HCT116 (cell line): ENCODE measurements at regions not wholly inside any gene's neighbourhood (a gene's known extent, or its start where the extent isn't known, plus 50 kb on each side); places are given as distances from the start of the nearest gene placed in this dataset.

ENCODE experiments used
- ATAC-seq: fragments of 200-7000 bp; cut with Tn5 transposase; 2 replicates; pipeline ENCODE4 v1.9.1; 2020; ENCODE audit warnings: mild to moderate bottlenecking, moderate library complexity
- BruUV-seq: library from RNA; stranded (reverse); fragments of 400-500 nt; replicated peaks from 2 replicates; lab custom pipeline; 2021; lab: Mats Ljungman, UMichigan
- CTCF ChIA-PET: fragments of 300-600 bp; sonication (Branson Sonifier 250); formaldehyde crosslinking; loops from one replicate; lab custom pipeline; 2021; ENCODE audit warnings: antibody characterized with exemption; lab: Charles Lee
- POLR2A ChIA-PET: fragments of 300-600, 350-600 bp; sonication (Branson Sonifier 250); formaldehyde crosslinking; loops from one replicate; lab custom pipeline; 2021; ENCODE audit warnings: antibody characterized with exemption; lab: Charles Lee
- RAD21 ChIA-PET, 2 experiments: fragments of 300-600 bp; sonication (Branson Sonifier 250); formaldehyde crosslinking; loops; one replicate each; lab custom pipeline; 2023; ENCODE audit warnings: low total read pairs in 2 of 2; ENCODE audit not compliant: uncharacterized antibody in 2 of 2, unreplicated experiment in 2 of 2, low non-redundant PET in 1 of 2; lab: Charles Lee
- DNase-seq: peaks from one replicate; pipeline ENCODE4 v3.0.0-alpha.2; 2010; ENCODE audit warnings: low read depth, low spot score
- H2AFZ ChIP-seq: fragments of 200-600 bp; shearing (Covaris generic), sonication (generic); 2 replicates; pipeline ENCODE4 v1.6.1; 2017; ENCODE audit warnings: low read depth, mixed run types, mixed read lengths, antibody characterized with exemption, low read length; ENCODE audit not compliant: poor library complexity, severe bottlenecking
- H3K27ac ChIP-seq: 2 replicates; pipeline ENCODE4 v1.5.1; 2012; ENCODE audit warnings: low read depth, low read length
- H3K27me3 ChIP-seq: fragments of 200-600 bp; sonication (generic); 2 replicates; pipeline ENCODE4 v1.6.1; 2016; ENCODE audit warnings: mixed run types, low read length, mixed read lengths; ENCODE audit not compliant: insufficient read depth
- H3K36me3 ChIP-seq, 2 experiments: fragments of 200-500 bp in 1 of 2; fragments of 200-600 bp in 1 of 2; sonication (Bioruptor generic) in 1 of 2; sonication (generic) in 1 of 2; 2 replicates each; pipeline versions ENCODE4 v1.5.1 to v1.6.1; 2014 to 2016; ENCODE audit warnings: low read length in 2 of 2, inconsistent platforms in 1 of 2, mixed read lengths in 1 of 2, mixed run types in 1 of 2; ENCODE audit not compliant: insufficient read depth in 2 of 2, control insufficient read depth in 1 of 2
- H3K4me1 ChIP-seq, 2 experiments: fragments of 200-600 bp in 1 of 2; sonication (generic) in 1 of 2; 2 replicates each; pipeline versions ENCODE4 v1.5.1 to v1.6.1; 2012 to 2017; ENCODE audit warnings: low read length in 2 of 2, inconsistent platforms in 1 of 2, mild to moderate bottlenecking in 1 of 2, mixed read lengths in 1 of 2, mixed run types in 1 of 2, moderate library complexity in 1 of 2; ENCODE audit not compliant: insufficient read depth in 2 of 2, control insufficient read depth in 1 of 2
- H3K4me2 ChIP-seq: fragments of 200-600 bp; sonication (generic); 2 replicates; pipeline ENCODE4 v1.6.1; 2017; ENCODE audit warnings: mixed run types, low read length, mixed read lengths
- H3K4me3 ChIP-seq, 2 experiments: fragments of 200-600 bp in 1 of 2; sonication (generic) in 1 of 2; replicated peaks in 1 of 2; 2 replicates each; pipeline ENCODE4 v1.5.1; 2011 to 2016; ENCODE audit warnings: low read length in 2 of 2, control low read depth in 1 of 2, low read depth in 1 of 2, mild to moderate bottlenecking in 1 of 2, mixed read lengths in 1 of 2, mixed run types in 1 of 2
- H3K79me2 ChIP-seq: fragments of 200-600 bp; sonication (generic); 2 replicates; pipeline ENCODE4 v1.6.1; 2017; ENCODE audit warnings: mild to moderate bottlenecking, mixed run types, low read length, moderate library complexity, mixed read lengths; ENCODE audit not compliant: insufficient read depth
- H3K9ac ChIP-seq: fragments of 200-600 bp; sonication (generic); 2 replicates; pipeline ENCODE4 v1.6.1; 2016; ENCODE audit warnings: low read length, mixed read lengths
- H3K9me2 ChIP-seq: fragments of 200-600 bp; sonication (generic), shearing (Covaris generic); 2 replicates; pipeline ENCODE4 v1.6.1; 2017; ENCODE audit warnings: mixed run types, mild to moderate bottlenecking, moderate library complexity; ENCODE audit not compliant: insufficient read depth
- H3K9me3 ChIP-seq, 2 experiments: fragments of 200-500 bp in 1 of 2; fragments of 200-600 bp in 1 of 2; sonication (Bioruptor generic) in 1 of 2; sonication (generic) in 1 of 2; 2 replicates each; pipeline ENCODE4 v1.6.1; 2014 to 2017; ENCODE audit warnings: low read length in 2 of 2, mixed read lengths in 2 of 2, inconsistent platforms in 1 of 2, low read depth in 1 of 2, mild to moderate bottlenecking in 1 of 2, mixed run types in 1 of 2, moderate library complexity in 1 of 2; ENCODE audit not compliant: control insufficient read depth in 1 of 2, insufficient read depth in 1 of 2
- H4K20me1 ChIP-seq: fragments of 200-600 bp; sonication (generic), shearing (Covaris generic); 2 replicates; pipeline ENCODE4 v1.6.1; 2017; ENCODE audit warnings: mixed run types, mild to moderate bottlenecking, moderate library complexity; ENCODE audit not compliant: insufficient read depth
- CEBPB ChIP-seq: IDR thresholded peaks from 2 replicates; pipeline ENCODE4 v1.6.1; 2012; ENCODE audit warnings: low read depth
- ELF1 ChIP-seq: IDR thresholded peaks from 2 replicates; pipeline ENCODE4 v1.6.1; 2012; ENCODE audit warnings: low read depth, borderline replicate concordance
- EZH2 ChIP-seq: fragments of 200-600 bp; sonication (generic); IDR thresholded peaks from 2 replicates; pipeline ENCODE4 v1.6.1; 2017; ENCODE audit warnings: antibody characterized with exemption, mixed run types
- JUND ChIP-seq: IDR thresholded peaks from 2 replicates; pipeline ENCODE4 v1.6.1; 2012
- POLR2A ChIP-seq: IDR thresholded peaks from 2 replicates; pipeline ENCODE4 v1.7.0; 2011; ENCODE audit warnings: borderline replicate concordance; ENCODE audit not compliant: insufficient read depth, insufficient read length; ENCODE audit errors: extremely low read depth
- POLR2AphosphoS5 ChIP-seq: IDR thresholded peaks from 2 replicates; pipeline ENCODE4 v1.6.1; 2011; ENCODE audit warnings: mild to moderate bottlenecking, low read depth, low read length, moderate library complexity
- RAD21 ChIP-seq: IDR thresholded peaks from 2 replicates; pipeline ENCODE4 v1.6.1; 2012; ENCODE audit warnings: low read depth, mild to moderate bottlenecking
- REST ChIP-seq: IDR thresholded peaks from 2 replicates; pipeline ENCODE4 v1.6.1; 2012; ENCODE audit warnings: low read depth
- SIN3A ChIP-seq: IDR thresholded peaks from 2 replicates; pipeline ENCODE4 v1.6.1; 2012; ENCODE audit warnings: low read depth
- SRF ChIP-seq: IDR thresholded peaks from 2 replicates; pipeline ENCODE4 v1.6.1; 2012; ENCODE audit warnings: low read depth
- YY1 ChIP-seq: IDR thresholded peaks from 2 replicates; pipeline ENCODE4 v1.6.1; 2011; ENCODE audit warnings: low read length, low read depth, moderate library complexity, mild to moderate bottlenecking; ENCODE audit not compliant: insufficient replicate concordance; ENCODE audit errors: extremely low read depth
- ZBTB33 ChIP-seq: IDR thresholded peaks from 2 replicates; pipeline ENCODE4 v1.6.1; 2011; ENCODE audit warnings: mild to moderate bottlenecking, low read length, moderate library complexity; ENCODE audit not compliant: insufficient replicate concordance; ENCODE audit errors: extremely low read depth
- ZFX ChIP-seq: fragments of 450-650 bp; IDR thresholded peaks from 2 replicates; pipeline ENCODE4 v1.6.1; 2017
- intact Hi-C: fragments of 100-400 bp; cut with micrococcal nuclease; formaldehyde crosslinking; loops from 2 replicates; pipeline ENCODE4 v1.10.0; 2022
- TF ChIP-seq, protein P1 (sequence below): IDR thresholded peaks from 2 replicates; pipeline ENCODE4 v1.6.1; 2012

- H3K4me2 ChIP-seq = no peak overlapping the region
- RAD21 ChIA-PET = no interaction called here
- no peak for ATAC-seq
- H3K4me3 ChIP-seq = no peak overlapping the region
- H3K36me3 ChIP-seq = no peaks in the 10 kb centered on the region
- no peaks in the 10 kb centered on the region for H3K4me1 ChIP-seq
- no peaks in the 10 kb centered on the region; a peak in 1 of 4 replicates for H3K9me3 ChIP-seq
- no peak overlapping the region for H3K9ac ChIP-seq
- no peak for DNase-seq
- BruUV-seq = no TSS peak
- H3K27me3 ChIP-seq = peaks cover 8% of the 10 kb centered on the region; the same call in 1 of the 2 replicates
- H4K20me1 ChIP-seq = no peaks in the 10 kb centered on the region
- TF ChIP-seq POLR2AphosphoS5 (no peak), REST (no peak), ELF1 (no peak), JUND (no peak), YY1 (no peak), ZBTB33 (no peak), SRF (no peak), ZFX (no peak), RAD21 (no peak), POLR2A (no peak), EZH2 (no peak), SIN3A (no peak), CEBPB (no peak)
- TF ChIP-seq, protein P1, sequence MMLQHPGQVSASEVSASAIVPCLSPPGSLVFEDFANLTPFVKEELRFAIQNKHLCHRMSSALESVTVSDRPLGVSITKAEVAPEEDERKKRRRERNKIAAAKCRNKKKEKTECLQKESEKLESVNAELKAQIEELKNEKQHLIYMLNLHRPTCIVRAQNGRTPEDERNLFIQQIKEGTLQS = no peak
- H3K79me2 ChIP-seq = no peaks in the 10 kb centered on the region
- no peak overlapping the region for H2AFZ ChIP-seq
- CTCF ChIA-PET = no interaction called here
- intact Hi-C loops = no loop called here
- H3K27ac ChIP-seq = no peak overlapping the region
- no peaks in the 10 kb centered on the region for H3K9me2 ChIP-seq
- POLR2A ChIA-PET = no interaction called here
Observed at GRCh38 chr7:4556868-4557793, 125.0 kb upstream of the FOXK1 start.
